ENCODE measurements at regions not wholly inside any gene's neighbourhood (a gene's known extent, or its start where the extent isn't known, plus 50 kb on each side); places are given as distances from the start of the nearest gene placed in this dataset.
"Not testable (repeated sequence)": the region's sequence is repeated elsewhere in the genome, so short reads cannot be mapped to it uniquely, and the experiment has no call there.

- H3K79me2 ChIP-seq (ENCODE audit: low read length); H3K4me3 ChIP-seq (ENCODE audit: low read length); DNase-seq; ATAC-seq; H3K9me3 ChIP-seq (ENCODE audit: low read length); H3K36me3 ChIP-seq (ENCODE audit: low read depth, low read length); H3K4me1 ChIP-seq (ENCODE audit: insufficient read depth, low read length); POLR2A ChIA-PET (ENCODE audit: unreplicated experiment); H3K4me2 ChIP-seq (ENCODE audit: low read length); H3K9ac ChIP-seq (ENCODE audit: low read length); H3F3A ChIP-seq (ENCODE audit: low read length, unreplicated experiment); H3K27me3 ChIP-seq (ENCODE audit: low read length); BruUV-seq (replicated peaks); H2AFZ ChIP-seq (ENCODE audit: low read length); CTCF ChIA-PET; intact Hi-C loops (cut with micrococcal nuclease); H3K27ac ChIP-seq (ENCODE audit: low read length); H4K20me1 ChIP-seq (ENCODE audit: low read length); H3K9me2 ChIP-seq (replicated peaks; ENCODE audit: low read length): not testable (repeated sequence)
These were observed 83.0 kb downstream of the POTEC start for GRCh38 chr18:14460364-14460763.

DNA sequence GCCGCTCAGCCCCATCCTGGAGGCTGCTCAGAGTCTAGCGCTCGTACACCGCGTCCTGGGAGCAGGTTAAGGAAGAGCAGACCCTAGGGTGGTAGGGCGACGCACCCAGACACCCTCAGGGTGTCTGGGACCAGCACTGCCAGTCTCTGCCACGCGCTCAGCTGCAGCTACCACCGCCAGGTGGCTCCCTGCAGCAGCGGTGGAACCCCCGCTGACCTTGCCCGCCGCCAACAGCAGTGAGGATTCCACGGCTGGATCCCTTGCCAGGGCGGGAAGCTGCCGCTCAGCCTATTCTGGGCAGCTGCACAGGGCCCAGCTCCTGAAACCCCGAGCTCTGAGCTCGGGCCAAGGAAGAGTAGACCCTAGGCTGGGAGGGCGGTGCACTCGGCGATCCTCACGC, 83.6 kb downstream of the POTEC start:
- H4K20me1 ChIP-seq (ENCODE audit: low read length); H3K9me3 ChIP-seq (ENCODE audit: low read length); H3F3A ChIP-seq (ENCODE audit: low read length, unreplicated experiment); H3K9ac ChIP-seq (ENCODE audit: low read length); H3K9me2 ChIP-seq (replicated peaks; ENCODE audit: low read length); intact Hi-C loops (cut with micrococcal nuclease); H3K4me3 ChIP-seq (ENCODE audit: low read length); H2AFZ ChIP-seq (ENCODE audit: low read length); H3K36me3 ChIP-seq (ENCODE audit: low read depth, low read length); CTCF ChIA-PET; ATAC-seq; H3K4me1 ChIP-seq (ENCODE audit: insufficient read depth, low read length); H3K27me3 ChIP-seq (ENCODE audit: low read length); BruUV-seq (replicated peaks); H3K79me2 ChIP-seq (ENCODE audit: low read length); POLR2A ChIA-PET (ENCODE audit: unreplicated experiment); H3K27ac ChIP-seq (ENCODE audit: low read length): not testable (repeated sequence)
- peak; percentile 46; the same call in 1 of the 2 replicates for TF ChIP-seq CTCF (conservative IDR thresholded peaks at IDR 0.05; ENCODE audit: low read depth, low read length)
- peak; percentile 63 for DNase-seq
- H3K4me2 ChIP-seq (ENCODE audit: low read length), result 0 out of 2 replicates have a peak overlapping the region, but pooled peaks have one; percentile 39

DNA sequence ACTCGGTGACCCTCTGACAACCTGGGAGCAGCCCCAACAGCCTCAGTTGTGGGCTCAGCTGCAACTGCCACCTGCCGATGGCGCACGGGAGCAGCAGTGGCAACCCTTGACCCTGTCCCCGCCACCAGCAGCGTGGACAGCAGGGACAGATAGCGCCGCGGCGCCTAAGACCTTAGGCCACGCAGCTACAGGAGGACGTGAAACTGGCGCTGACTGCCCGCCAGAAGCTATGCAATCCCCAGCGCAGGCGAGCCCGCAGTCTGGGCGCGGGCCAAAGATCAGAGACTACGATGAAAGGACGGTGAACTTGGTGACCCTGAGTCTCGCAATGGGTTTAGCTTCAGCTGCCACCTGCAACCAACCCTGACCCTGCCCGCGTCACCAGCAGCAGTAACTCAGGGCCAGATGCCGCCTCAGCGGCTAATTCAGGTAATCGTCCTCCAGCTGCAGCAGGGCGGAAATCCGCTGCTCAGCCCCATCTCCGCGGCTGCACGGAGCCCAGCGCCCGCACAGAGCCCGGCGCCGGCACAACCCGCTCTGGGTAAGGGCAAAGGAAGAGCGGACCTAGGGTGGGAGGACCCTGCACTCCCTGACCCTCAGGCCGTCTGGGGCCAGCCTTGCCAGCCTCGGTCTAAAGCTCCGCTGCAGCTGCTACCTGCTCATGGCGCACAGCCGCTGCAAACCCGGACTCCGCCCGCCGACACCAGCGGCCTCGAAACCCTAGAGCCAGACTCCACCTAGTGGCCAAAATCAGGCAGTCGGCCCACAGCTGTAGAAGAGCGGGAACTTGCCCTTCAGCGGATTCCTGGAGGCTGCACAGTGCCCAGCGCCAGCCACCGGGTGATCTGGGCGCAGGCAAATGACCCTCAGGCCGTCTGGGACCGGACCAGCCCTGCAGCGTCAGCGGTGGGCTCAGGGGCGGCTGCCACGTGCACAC, 85.1 kb downstream of the POTEC start:
- Histone ChIP-seq H2AFZ (ENCODE audit: low read length) (peak overlapping the region; percentile 57; the same call in 1 of the 2 replicates), H3K4me2 (ENCODE audit: low read length) (peak overlapping the region; percentile 74), H3K4me3 (ENCODE audit: low read length) (peak overlapping the region; percentile 58)
- DNase-seq, result peak; percentile 46
- TF ChIP-seq CTCF (conservative IDR thresholded peaks at IDR 0.05; ENCODE audit: low read depth, low read length), result peak; percentile 33; the same call in 1 of the 2 replicates
- H3K27me3 ChIP-seq (ENCODE audit: low read length); H4K20me1 ChIP-seq (ENCODE audit: low read length); H3K79me2 ChIP-seq (ENCODE audit: low read length); H3K9me3 ChIP-seq (ENCODE audit: low read length); H3K27ac ChIP-seq (ENCODE audit: low read length); H3K4me1 ChIP-seq (ENCODE audit: insufficient read depth, low read length); POLR2A ChIA-PET (ENCODE audit: unreplicated experiment); CTCF ChIA-PET; ATAC-seq; BruUV-seq (replicated peaks); intact Hi-C loops (cut with micrococcal nuclease); H3K9me2 ChIP-seq (replicated peaks; ENCODE audit: low read length); H3F3A ChIP-seq (ENCODE audit: low read length, unreplicated experiment); H3K36me3 ChIP-seq (ENCODE audit: low read depth, low read length); H3K9ac ChIP-seq (ENCODE audit: low read length): not testable (repeated sequence)

GRCh38 chr18:14450637-14451009, 92.8 kb downstream of the POTEC start:
- POLR2A ChIA-PET (ENCODE audit: unreplicated experiment), result not testable (repeated sequence)
- peak; percentile 49 for ATAC-seq

GRCh38 chr18:14449995-14450636, 93.3 kb downstream of the POTEC start:
- H4K20me1 ChIP-seq (ENCODE audit: low read length); H3F3A ChIP-seq (ENCODE audit: low read length, unreplicated experiment); H3K36me3 ChIP-seq (ENCODE audit: low read depth, low read length); H3K79me2 ChIP-seq (ENCODE audit: low read length); H3K27ac ChIP-seq (ENCODE audit: low read length); intact Hi-C loops (cut with micrococcal nuclease); H3K9me3 ChIP-seq (ENCODE audit: low read length); H3K9ac ChIP-seq (ENCODE audit: low read length); H2AFZ ChIP-seq (ENCODE audit: low read length); BruUV-seq (replicated peaks); CTCF ChIA-PET; H3K4me1 ChIP-seq (ENCODE audit: insufficient read depth, low read length); H3K27me3 ChIP-seq (ENCODE audit: low read length); POLR2A ChIA-PET (ENCODE audit: unreplicated experiment); H3K9me2 ChIP-seq (replicated peaks; ENCODE audit: low read length): not testable (repeated sequence)
- peak overlapping the region; percentile 40; the same call in 1 of the 2 replicates for H3K4me3 ChIP-seq (ENCODE audit: low read length)
- H3K4me2 ChIP-seq (ENCODE audit: low read length), result peak overlapping the region; percentile 41; the same call in 1 of the 2 replicates
- DNase-seq (peak; percentile 45), ATAC-seq (peak; percentile 99)

More at GRCh38 chr18:14450637-14451009, 92.8 kb downstream of the POTEC start:
- H3K79me2 ChIP-seq (ENCODE audit: low read length); H3F3A ChIP-seq (ENCODE audit: low read length, unreplicated experiment); H3K4me1 ChIP-seq (ENCODE audit: insufficient read depth, low read length); H3K9me3 ChIP-seq (ENCODE audit: low read length); CTCF ChIA-PET; H3K27me3 ChIP-seq (ENCODE audit: low read length); intact Hi-C loops (cut with micrococcal nuclease); H3K27ac ChIP-seq (ENCODE audit: low read length); H3K9me2 ChIP-seq (replicated peaks; ENCODE audit: low read length); BruUV-seq (replicated peaks); H3K36me3 ChIP-seq (ENCODE audit: low read depth, low read length); H4K20me1 ChIP-seq (ENCODE audit: low read length): not testable (repeated sequence)
- 0 out of 2 replicates have a peak overlapping the region, but pooled peaks have one; percentile 17 for H3K9ac ChIP-seq (ENCODE audit: low read length)
- peak overlapping the region; percentile 65 for H3K4me3 ChIP-seq (ENCODE audit: low read length)
- peak; percentile 26 for DNase-seq
- peak overlapping the region; percentile 67; the same call in 1 of the 2 replicates for H2AFZ ChIP-seq (ENCODE audit: low read length)
- peak overlapping the region; percentile 75 for H3K4me2 ChIP-seq (ENCODE audit: low read length)
